GM23248 (cell line): ENCODE measurements at regions not wholly inside any gene's neighbourhood (a gene's known extent, or its start where the extent isn't known, plus 50 kb on each side); places are given as distances from the start of the nearest gene placed in this dataset.

Source experiments
- DNase-seq: peaks from one replicate; pipeline ENCODE4 v3.0.0-alpha.2; 2015
- H2AFZ ChIP-seq: fragments of 200-600 bp; sonication (generic); 2 replicates; pipeline ENCODE4 v1.6.1; 2016; ENCODE audit warnings: antibody characterized with exemption
- H3F3A ChIP-seq: fragments of 200-600 bp; sonication (generic); 2 replicates; pipeline ENCODE4 v1.6.1; 2016; ENCODE audit warnings: mild to moderate bottlenecking, antibody characterized with exemption, mixed run types; ENCODE audit not compliant: insufficient read depth
- H3K27ac ChIP-seq: fragments of 200-600 bp; sonication (generic); 2 replicates; pipeline ENCODE4 v1.5.1; 2016; ENCODE audit warnings: mild to moderate bottlenecking
- H3K27me3 ChIP-seq: fragments of 200-600 bp; sonication (generic); replicated peaks from 2 replicates; pipeline ENCODE4 v1.6.1; 2016; ENCODE audit warnings: mild to moderate bottlenecking; ENCODE audit not compliant: insufficient read depth
- H3K36me3 ChIP-seq: fragments of 200-600 bp; sonication (generic); 2 replicates; pipeline ENCODE4 v1.6.1; 2016; ENCODE audit warnings: low read depth, mild to moderate bottlenecking
- H3K4me1 ChIP-seq: fragments of 200-600 bp; sonication (generic); 2 replicates; pipeline ENCODE4 v1.6.1; 2016; ENCODE audit warnings: mild to moderate bottlenecking; ENCODE audit not compliant: insufficient read depth
- H3K4me2 ChIP-seq: fragments of 200-600 bp; sonication (generic); one replicate; pipeline ENCODE4 v1.6.1; 2016; ENCODE audit warnings: mild to moderate bottlenecking; ENCODE audit not compliant: unreplicated experiment
- H3K4me3 ChIP-seq: fragments of 200-600 bp; sonication (generic); 2 replicates; pipeline ENCODE4 v1.5.1; 2016; ENCODE audit warnings: mild to moderate bottlenecking
- H3K79me2 ChIP-seq: fragments of 200-600 bp; sonication (generic); 2 replicates; pipeline ENCODE4 v1.6.1; 2016; ENCODE audit warnings: mild to moderate bottlenecking; ENCODE audit not compliant: insufficient read depth
- H3K9ac ChIP-seq: fragments of 200-600 bp; sonication (generic); 2 replicates; pipeline ENCODE4 v1.6.1; 2016; ENCODE audit warnings: mild to moderate bottlenecking
- H3K9me2 ChIP-seq: fragments of 200-600 bp; sonication (generic); 2 replicates; pipeline ENCODE4 v1.6.1; 2016; ENCODE audit warnings: mixed run types, mild to moderate bottlenecking, moderate library complexity; ENCODE audit not compliant: insufficient read depth
- H3K9me3 ChIP-seq: fragments of 200-600 bp; sonication (generic); one replicate; pipeline ENCODE4 v1.6.1; 2017; ENCODE audit warnings: low read depth
- H4K20me1 ChIP-seq: fragments of 200-600 bp; sonication (generic); 2 replicates; pipeline ENCODE4 v1.6.0; 2016; ENCODE audit not compliant: insufficient read depth
- EZH2 ChIP-seq: fragments of 200-600 bp; sonication (generic); IDR thresholded peaks from 2 replicates; pipeline ENCODE4 v1.6.1; 2018; ENCODE audit warnings: antibody characterized with exemption, mild to moderate bottlenecking; ENCODE audit not compliant: insufficient read depth, poor library complexity, severe bottlenecking
- EZH2phosphoT487 ChIP-seq: fragments of 200-600 bp; sonication (generic); IDR thresholded peaks from 2 replicates; pipeline ENCODE4 v1.6.1; 2018; ENCODE audit warnings: antibody characterized with exemption, moderate library complexity, mild to moderate bottlenecking, low read depth; ENCODE audit not compliant: insufficient read depth
- WGBS, 2 experiments: methylation state at CpG; one replicate each; pipeline ENCODE4 v1.1.6; 2015 to 2017; ENCODE audit warnings: low lambda C conversion rate in 2 of 2, low coverage in 1 of 2; ENCODE audit errors: missing lambda C conversion rate in 2 of 2; 5-methylcytosine and 5-hydroxymethylcytosine counted together
- in situ Hi-C: fragments of 300-500 bp; cut with MboI; formaldehyde crosslinking; loops from 2 replicates; pipeline ENCODE4 v1.15.0; 2020

- H3K9ac ChIP-seq = no peak overlapping the region
- no peak overlapping the region for H3K4me3 ChIP-seq
- no peak overlapping the region for H3K4me2 ChIP-seq
- H3K27me3 ChIP-seq = no peaks in the 10 kb centered on the region
- H3F3A ChIP-seq = no peaks in the 10 kb centered on the region
- H3K4me1 ChIP-seq = no peaks in the 10 kb centered on the region
- WGBS, 2 experiments = 50 to 51% methylated on average over 3 of the region's 3 CpGs
- H3K9me2 ChIP-seq = no peaks in the 10 kb centered on the region
- in situ Hi-C loops = no loop called here
- H2AFZ ChIP-seq = no peak overlapping the region
- no peaks in the 10 kb centered on the region for H3K9me3 ChIP-seq
- no peaks in the 10 kb centered on the region for H3K79me2 ChIP-seq
- no peaks in the 10 kb centered on the region for H3K36me3 ChIP-seq
- DNase-seq = no peak
- no peak for TF ChIP-seq EZH2
- TF ChIP-seq EZH2phosphoT487 = no peak
- H3K27ac ChIP-seq = no peak overlapping the region
- no peaks in the 10 kb centered on the region for H4K20me1 ChIP-seq
These were observed 305.5 kb upstream of the PKN2 start for GRCh38 chr1:88378560-88378959.

DNA sequence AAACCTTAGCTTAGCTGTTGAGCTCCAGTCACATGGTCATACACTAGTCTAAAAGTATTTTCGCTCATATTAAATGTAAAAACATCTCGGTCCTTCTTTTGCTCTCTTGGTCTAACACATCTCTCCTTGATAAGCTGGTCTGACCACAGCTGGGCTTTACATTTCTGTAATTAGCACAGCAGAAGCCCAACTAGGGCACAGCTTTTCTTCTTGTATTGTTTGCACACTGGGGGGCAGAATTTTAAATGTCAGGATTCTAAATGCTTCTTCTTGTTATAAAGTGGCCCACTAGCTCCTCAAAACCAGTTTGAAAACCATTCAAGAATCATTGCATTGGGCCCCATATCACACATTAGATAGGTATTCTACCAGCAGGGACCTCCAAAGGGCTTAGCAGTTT is 289.1 kb upstream of the PKN2 start:
- 39 to 40% methylated on average over 2 of the region's 2 CpGs for WGBS, 2 experiments
- in situ Hi-C loops = no loop called here
- Histone ChIP-seq H3K9ac (no peak overlapping the region), H3K79me2 (no peaks in the 10 kb centered on the region), H3F3A (no peaks in the 10 kb centered on the region), H3K4me3 (no peak overlapping the region), H3K9me3 (no peaks in the 10 kb centered on the region), H3K27me3 (no peaks in the 10 kb centered on the region), H3K36me3 (no peaks in the 10 kb centered on the region), H2AFZ (no peak overlapping the region), H3K4me1 (no peaks in the 10 kb centered on the region), H3K27ac (no peak overlapping the region), H3K9me2 (no peaks in the 10 kb centered on the region), H3K4me2 (no peak overlapping the region), H4K20me1 (no peaks in the 10 kb centered on the region)
- DNase-seq = no peak
- no peak for TF ChIP-seq EZH2
- no peak for TF ChIP-seq EZH2phosphoT487

GRCh38 chr1:88398338-88398737 is 285.7 kb upstream of the PKN2 start:
- H3K79me2 ChIP-seq = no peaks in the 10 kb centered on the region
- no peak for DNase-seq
- no peak overlapping the region for H3K27ac ChIP-seq
- H4K20me1 ChIP-seq = no peaks in the 10 kb centered on the region
- in situ Hi-C loops = no loop called here
- no peaks in the 10 kb centered on the region for H3K9me3 ChIP-seq
- H2AFZ ChIP-seq = no peak overlapping the region
- TF ChIP-seq EZH2phosphoT487 = no peak
- no peak for TF ChIP-seq EZH2
- no peaks in the 10 kb centered on the region for H3K36me3 ChIP-seq
- H3K4me3 ChIP-seq = no peak overlapping the region
- H3F3A ChIP-seq = no peaks in the 10 kb centered on the region
- H3K9me2 ChIP-seq = no peaks in the 10 kb centered on the region
- H3K4me1 ChIP-seq = no peaks in the 10 kb centered on the region
- H3K27me3 ChIP-seq = no peaks in the 10 kb centered on the region
- H3K9ac ChIP-seq = no peak overlapping the region
- no peak overlapping the region for H3K4me2 ChIP-seq

GRCh38 chr1:88399690-88400089 is 284.4 kb upstream of the PKN2 start:
- 42 to 50% methylated on average over 1 of the region's 1 CpG for WGBS, 2 experiments
- DNase-seq = no peak
- H3K4me1 ChIP-seq = no peaks in the 10 kb centered on the region
- H3K79me2 ChIP-seq = no peaks in the 10 kb centered on the region
- no peak overlapping the region for H3K4me3 ChIP-seq
- H3F3A ChIP-seq = no peaks in the 10 kb centered on the region
- H3K9me2 ChIP-seq = no peaks in the 10 kb centered on the region
- H3K9ac ChIP-seq = no peak overlapping the region
- H2AFZ ChIP-seq = no peak overlapping the region
- in situ Hi-C loops = no loop called here
- H3K27me3 ChIP-seq = no peaks in the 10 kb centered on the region
- TF ChIP-seq EZH2phosphoT487 = no peak
- TF ChIP-seq EZH2 = no peak
- H4K20me1 ChIP-seq = no peaks in the 10 kb centered on the region
- H3K4me2 ChIP-seq = no peak overlapping the region
- no peaks in the 10 kb centered on the region for H3K36me3 ChIP-seq
- H3K9me3 ChIP-seq = no peaks in the 10 kb centered on the region
- no peak overlapping the region for H3K27ac ChIP-seq

GRCh38 chr1:88401313-88401712 is 282.8 kb upstream of the PKN2 start:
- WGBS, 2 experiments = 37 to 38% methylated on average over 1 of the region's 1 CpG
- no peaks in the 10 kb centered on the region for H3F3A ChIP-seq
- no peaks in the 10 kb centered on the region for H4K20me1 ChIP-seq

More at GRCh38 chr1:88401313-88401712, 282.8 kb upstream of the PKN2 start:
- no peak overlapping the region for H3K9ac ChIP-seq
- H3K27ac ChIP-seq = no peak overlapping the region
- no peaks in the 10 kb centered on the region for H3K9me3 ChIP-seq
- H3K4me2 ChIP-seq = no peak overlapping the region
- no peak for DNase-seq
- no peaks in the 10 kb centered on the region for H3K79me2 ChIP-seq
- H3K9me2 ChIP-seq = no peaks in the 10 kb centered on the region
- no peaks in the 10 kb centered on the region for H3K4me1 ChIP-seq
- H3K36me3 ChIP-seq = no peaks in the 10 kb centered on the region
- in situ Hi-C loops = no loop called here
- H2AFZ ChIP-seq = no peak overlapping the region
- H3K4me3 ChIP-seq = no peak overlapping the region
- TF ChIP-seq EZH2 (no peak), EZH2phosphoT487 (no peak)
- no peaks in the 10 kb centered on the region for H3K27me3 ChIP-seq
